Large intestine (tissue), 3 donors: ENCODE measurements at regions not wholly inside any gene's neighbourhood (a gene's known extent, or its start where the extent isn't known, plus 50 kb on each side); places are given as distances from the start of the nearest gene placed in this dataset.

ENCODE experiments used
- DNase-seq, 2 donors: peaks; one replicate each; pipeline versions ENCODE4 v3.0.0 to v3.0.0-alpha.2; 2013
- H3K27ac ChIP-seq: one replicate; pipeline ENCODE4 v1.5.1; 2013; ENCODE audit warnings: low read length
- H3K27me3 ChIP-seq: 2 replicates; pipeline ENCODE4 v1.6.1; 2013; ENCODE audit warnings: low read length; ENCODE audit not compliant: control insufficient read depth, insufficient read depth
- H3K36me3 ChIP-seq: 2 replicates; pipeline ENCODE4 v1.6.1; 2013; ENCODE audit warnings: low read length; ENCODE audit not compliant: control insufficient read depth, insufficient read depth
- H3K4me1 ChIP-seq: one replicate; pipeline ENCODE4 v1.6.1; 2013; ENCODE audit warnings: low read length; ENCODE audit not compliant: control insufficient read depth, insufficient read depth
- H3K4me3 ChIP-seq: one replicate; pipeline ENCODE4 v1.5.1; 2013; ENCODE audit warnings: low read length
- H3K9me3 ChIP-seq: one replicate; pipeline ENCODE4 v1.6.1; 2013; ENCODE audit warnings: mild to moderate bottlenecking, low read depth, low read length, moderate library complexity; ENCODE audit not compliant: control insufficient read depth
- WGBS: methylation state at CpG from one replicate; pipeline ENCODE4 v1.1.5; 2013; ENCODE audit warnings: low lambda C conversion rate; ENCODE audit not compliant: insufficient coverage; 5-methylcytosine and 5-hydroxymethylcytosine counted together

DNA sequence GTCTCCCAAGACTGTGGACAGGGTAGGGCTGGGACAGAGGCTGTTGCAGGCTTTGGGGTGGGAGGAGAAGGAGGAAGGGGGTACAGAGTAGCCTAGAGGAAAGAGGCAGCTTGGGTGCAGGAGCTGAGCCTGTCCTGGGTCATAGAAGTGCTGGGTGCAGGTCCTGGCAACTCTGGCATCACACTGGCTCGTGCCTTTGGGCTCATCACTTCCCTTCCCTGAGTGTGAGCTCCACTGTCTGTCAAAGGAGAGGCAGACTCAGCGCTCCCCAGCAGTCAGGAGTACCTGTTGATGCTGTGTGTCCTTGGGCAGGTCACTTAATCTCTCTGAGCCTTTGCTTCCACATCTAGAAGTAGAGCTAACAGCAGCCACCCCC is 157.1 kb downstream of the PTPRU start:
- H3K27me3 ChIP-seq, result peaks cover 12% of the 10 kb centered on the region
- H3K4me3 ChIP-seq, result no peak overlapping the region
- DNase-seq, result no peak
- no peaks in the 10 kb centered on the region for H3K4me1 ChIP-seq
- no peak overlapping the region for H3K27ac ChIP-seq
- no peaks in the 10 kb centered on the region for H3K36me3 ChIP-seq
- H3K9me3 ChIP-seq, result no peaks in the 10 kb centered on the region
- no CpG with 5 or more reads among the region's 2 CpGs for WGBS

DNA sequence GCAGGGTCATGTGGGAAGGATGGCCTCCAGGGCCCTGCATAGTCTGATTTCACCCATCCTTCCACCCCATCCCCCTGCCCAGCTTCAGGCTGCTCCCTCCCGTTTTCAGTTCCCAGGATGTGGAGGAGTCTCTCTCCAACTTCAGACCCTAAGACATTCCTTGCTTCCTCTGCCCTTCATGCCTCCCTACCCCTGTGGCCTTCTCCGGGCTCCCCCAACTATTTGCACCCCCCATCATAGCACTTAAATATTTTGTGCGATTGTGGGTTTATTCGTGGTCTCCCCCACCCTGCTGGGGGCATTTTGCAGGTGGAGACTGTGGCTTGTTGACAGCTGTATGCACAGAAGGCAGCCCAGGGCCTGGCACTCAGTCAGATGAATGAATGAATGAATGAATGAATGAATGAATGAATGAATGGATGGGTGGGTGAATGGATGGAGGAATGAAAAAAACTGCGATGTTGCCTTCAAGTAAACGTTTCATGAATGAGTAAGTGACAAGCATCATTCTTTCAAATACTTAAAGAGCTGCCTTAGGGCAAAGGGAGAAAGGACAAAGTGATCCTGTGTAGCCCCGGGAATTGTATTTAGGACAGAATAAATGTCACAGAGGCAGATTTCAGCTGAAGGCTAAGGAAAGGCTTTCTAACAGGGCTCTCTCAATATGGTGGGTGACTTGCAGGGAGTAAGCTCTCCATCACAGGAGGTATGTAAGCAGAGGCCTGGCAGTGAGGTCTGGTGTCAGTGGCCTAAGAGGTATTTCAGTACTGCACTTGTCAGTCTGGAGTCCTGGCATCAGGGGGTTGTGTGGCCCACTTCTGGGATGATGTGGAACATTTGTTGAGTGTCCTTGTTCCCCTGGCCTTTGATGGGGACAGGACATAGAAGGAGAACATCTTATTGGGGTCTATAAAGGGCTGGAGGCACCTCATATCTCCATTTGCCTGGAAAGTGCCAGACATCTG is 156.4 kb downstream of the PTPRU start:
- Histone ChIP-seq H3K36me3 (no peaks in the 10 kb centered on the region), H3K4me1 (no peaks in the 10 kb centered on the region), H3K27me3 (peaks cover 12% of the 10 kb centered on the region), H3K27ac (no peak overlapping the region), H3K9me3 (no peaks in the 10 kb centered on the region), H3K4me3 (no peak overlapping the region)
- DNase-seq, result no peak
- WGBS, result 72% methylated on average over 2 of the region's 7 CpGs

DNA sequence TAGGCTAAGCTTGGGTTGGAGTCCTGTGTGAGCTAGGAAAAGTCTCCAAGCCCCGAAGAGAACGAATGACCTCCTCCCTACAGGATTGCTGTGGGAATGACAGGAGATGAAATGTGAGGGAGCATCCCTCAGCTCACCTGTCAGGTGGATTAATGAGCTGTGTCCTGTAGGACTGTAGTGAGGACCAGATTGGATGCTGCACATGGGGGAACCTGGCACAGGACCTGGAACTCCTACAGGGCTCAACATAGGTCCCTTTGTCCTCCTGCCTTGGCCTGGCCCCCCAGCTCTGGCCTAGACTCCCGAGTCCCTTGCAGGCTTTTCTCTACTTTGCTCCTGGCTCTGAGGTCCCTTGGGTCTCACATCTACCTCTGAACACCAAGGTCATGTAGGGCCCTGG is 155.7 kb downstream of the PTPRU start:
- no peak for DNase-seq

DNA sequence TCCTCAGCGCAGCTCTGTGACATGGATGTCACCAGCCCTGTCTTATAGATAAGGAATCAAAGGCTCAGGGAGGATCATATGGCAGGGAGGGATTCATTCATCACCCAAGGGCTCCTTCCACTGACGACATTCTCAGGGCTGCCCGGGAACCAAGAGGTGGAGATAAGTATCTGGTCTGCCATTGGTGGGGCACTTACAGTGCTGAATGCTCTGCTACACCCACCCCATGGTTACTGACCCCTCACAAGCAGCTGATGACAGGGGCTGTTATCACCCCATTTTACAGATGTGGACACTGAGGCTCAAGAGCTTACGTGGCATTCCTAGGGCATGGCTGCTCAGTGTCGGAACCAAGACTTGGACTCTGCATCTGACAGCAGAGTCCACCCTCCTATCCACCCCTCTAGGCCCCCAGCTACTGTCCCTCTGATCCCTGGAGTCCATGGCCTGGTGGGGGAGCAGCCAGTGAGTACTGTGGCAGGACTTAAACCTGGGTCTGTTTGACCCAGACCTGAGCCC is 155.1 kb downstream of the PTPRU start:
- WGBS, result no CpG with 5 or more reads among the region's 5 CpGs
- DNase-seq, result no peak

More for the DNA sequence above, 155.7 kb downstream of the PTPRU start:
- peaks cover 12% of the 10 kb centered on the region for H3K27me3 ChIP-seq
- no peaks in the 10 kb centered on the region for H3K4me1 ChIP-seq
- no CpG with 5 or more reads among the region's 3 CpGs for WGBS
- H3K27ac ChIP-seq, result no peak overlapping the region
- H3K9me3 ChIP-seq, result no peaks in the 10 kb centered on the region
- no peaks in the 10 kb centered on the region for H3K36me3 ChIP-seq
- H3K4me3 ChIP-seq, result no peak overlapping the region

DNA sequence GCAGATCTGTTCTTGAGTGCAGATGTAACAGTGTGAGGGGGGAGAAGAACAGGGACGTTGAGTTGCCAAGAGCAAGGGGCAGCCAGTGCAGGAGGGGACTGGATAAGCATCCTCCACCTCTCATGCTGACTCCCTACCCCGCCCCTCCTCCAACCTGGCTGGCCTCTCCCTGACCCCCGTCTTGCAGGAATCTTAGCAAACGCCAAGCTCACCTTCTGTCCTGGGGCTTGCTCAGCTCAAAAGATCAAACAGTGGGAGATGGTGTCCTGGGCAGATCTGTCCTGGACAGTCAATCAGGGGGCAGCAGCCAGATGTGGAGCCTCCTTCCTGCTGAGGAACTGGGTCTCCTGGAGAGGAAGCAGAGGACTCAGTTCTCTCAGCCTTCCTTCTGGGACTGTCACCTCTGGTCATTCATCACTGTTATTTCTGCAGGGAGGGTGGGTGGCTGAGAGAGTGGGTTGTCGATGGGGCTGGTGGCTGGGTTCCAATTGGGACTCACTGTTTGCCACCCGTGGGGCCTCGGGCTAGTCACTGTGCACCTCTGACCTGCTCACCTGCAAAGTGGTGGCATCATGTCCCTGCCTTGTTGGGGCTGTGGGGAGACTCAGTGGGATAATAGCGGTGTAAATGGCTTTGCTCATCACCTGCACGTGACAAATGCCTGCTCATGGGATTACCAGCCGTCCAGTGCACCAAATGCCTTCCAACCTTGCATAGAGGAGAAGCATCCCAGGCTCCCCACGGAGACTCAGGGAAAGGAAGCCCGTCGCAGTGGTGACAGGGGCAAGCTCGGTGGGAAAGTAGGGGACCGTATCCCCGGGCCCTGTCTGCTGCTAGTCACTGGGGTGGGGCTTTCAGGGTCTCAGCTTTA is 154.4 kb downstream of the PTPRU start:
- no peak for DNase-seq
- no peak overlapping the region for H3K27ac ChIP-seq
- H3K9me3 ChIP-seq, result no peaks in the 10 kb centered on the region
- no peaks in the 10 kb centered on the region for H3K36me3 ChIP-seq
- no peak overlapping the region for H3K4me3 ChIP-seq
- WGBS, result no CpG with 5 or more reads among the region's 16 CpGs
- no peaks in the 10 kb centered on the region for H3K4me1 ChIP-seq
- peaks cover 12% of the 10 kb centered on the region for H3K27me3 ChIP-seq

More for the DNA sequence above, 155.1 kb downstream of the PTPRU start:
- Histone ChIP-seq H3K27ac (no peak overlapping the region), H3K27me3 (peaks cover 12% of the 10 kb centered on the region), H3K36me3 (no peaks in the 10 kb centered on the region), H3K4me1 (no peaks in the 10 kb centered on the region), H3K9me3 (no peaks in the 10 kb centered on the region), H3K4me3 (no peak overlapping the region)

DNA sequence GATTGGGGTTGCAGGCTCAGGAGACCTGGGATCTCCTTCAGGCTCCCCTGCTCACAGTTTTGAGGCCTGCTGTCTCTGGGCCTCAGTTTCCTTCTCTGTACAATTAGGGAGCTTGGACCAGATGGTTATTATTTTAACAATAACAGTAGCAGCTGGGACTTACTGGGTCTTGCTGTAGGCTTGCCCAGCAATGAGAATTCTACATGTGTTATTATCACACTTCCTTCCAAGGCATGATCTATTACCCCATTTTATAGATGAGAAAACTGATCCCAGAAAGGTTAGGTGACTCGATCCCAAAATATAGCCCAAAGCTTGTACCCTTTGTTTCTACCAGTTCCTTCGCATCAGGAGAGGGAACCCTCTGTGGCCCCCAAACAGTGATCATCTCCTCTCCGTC is 153.8 kb downstream of the PTPRU start:
- no peaks in the 10 kb centered on the region for H3K9me3 ChIP-seq
- no peaks in the 10 kb centered on the region for H3K4me1 ChIP-seq
- H3K36me3 ChIP-seq, result no peaks in the 10 kb centered on the region
- no peak for DNase-seq
- no peak overlapping the region for H3K27ac ChIP-seq
- no CpG with 5 or more reads among the region's 3 CpGs for WGBS
- peaks cover 12% of the 10 kb centered on the region for H3K27me3 ChIP-seq
- no peak overlapping the region for H3K4me3 ChIP-seq

DNA sequence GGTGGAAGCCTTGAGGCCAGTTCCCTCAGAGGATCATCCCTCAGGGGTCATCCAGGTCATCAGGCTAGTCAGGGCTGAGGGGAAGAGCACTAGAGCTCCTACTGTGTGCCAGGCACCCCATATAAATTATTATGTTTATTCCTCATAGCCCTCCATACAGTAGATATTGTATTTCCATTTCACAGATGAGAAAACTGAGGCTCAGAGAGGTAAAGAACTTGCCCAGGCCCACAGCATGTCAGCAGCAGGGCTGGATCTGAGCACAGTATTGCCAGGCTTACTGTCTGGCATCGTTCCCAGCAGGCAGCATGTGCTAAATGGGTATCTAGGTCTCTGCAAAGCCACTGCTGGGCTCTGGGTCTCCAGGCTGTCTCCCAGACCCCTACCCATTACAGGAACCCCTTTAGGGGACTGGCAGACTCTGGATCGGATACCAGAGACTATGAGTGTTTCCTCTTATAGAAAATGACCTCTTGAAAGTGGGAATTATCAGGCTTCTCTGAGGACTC is 153.3 kb downstream of the PTPRU start:
- Histone ChIP-seq H3K27ac (no peak overlapping the region), H3K27me3 (peaks cover 12% of the 10 kb centered on the region), H3K9me3 (no peaks in the 10 kb centered on the region), H3K4me3 (no peak overlapping the region), H3K36me3 (no peaks in the 10 kb centered on the region), H3K4me1 (no peaks in the 10 kb centered on the region)
- no peak for DNase-seq
- no CpG with 5 or more reads among the region's 2 CpGs for WGBS

DNA sequence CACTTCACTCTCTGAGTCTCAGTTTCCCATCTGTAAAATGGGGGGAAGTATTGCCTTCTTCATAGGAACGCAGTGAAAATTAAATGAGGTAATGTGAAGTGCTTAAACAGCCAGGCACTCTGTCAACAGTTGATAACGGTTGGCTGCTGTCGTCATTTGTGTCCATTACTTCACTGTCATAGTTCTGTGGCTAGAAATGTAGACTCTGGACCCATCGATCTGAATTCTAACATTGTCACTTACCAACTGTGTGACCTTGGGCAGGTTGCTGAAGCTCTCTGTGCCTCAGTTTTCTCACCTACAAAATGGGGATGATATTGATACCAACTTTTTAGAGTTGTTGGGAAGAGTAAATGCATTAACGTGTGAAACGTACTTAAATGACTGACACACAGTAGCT is 152.6 kb downstream of the PTPRU start:
- no peak for DNase-seq
- Histone ChIP-seq H3K4me1 (no peaks in the 10 kb centered on the region), H3K4me3 (no peak overlapping the region), H3K27ac (no peak overlapping the region), H3K27me3 (peaks cover 12% of the 10 kb centered on the region), H3K9me3 (no peaks in the 10 kb centered on the region), H3K36me3 (no peaks in the 10 kb centered on the region)
- no CpG with 5 or more reads among the region's 6 CpGs for WGBS

DNA sequence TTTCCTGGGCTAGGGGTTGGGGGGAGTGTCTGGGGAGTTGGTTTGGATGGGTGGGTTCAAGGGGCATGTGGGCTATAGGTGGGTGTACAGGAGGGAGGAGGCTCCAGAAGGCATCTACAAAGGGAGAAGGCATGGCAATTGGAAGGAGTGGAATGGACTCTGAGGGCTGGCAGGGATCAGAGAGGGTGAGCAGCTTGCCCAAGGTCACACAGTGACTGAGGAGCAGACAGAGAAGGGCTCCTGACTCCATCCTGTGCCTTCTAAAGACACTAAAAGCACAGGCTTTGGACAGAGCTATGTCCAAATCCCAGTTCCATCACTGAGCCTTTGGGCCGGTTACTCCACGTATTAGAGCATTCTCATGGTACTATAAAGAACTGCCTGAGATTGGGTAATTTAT is 151.8 kb downstream of the PTPRU start:
- no peaks in the 10 kb centered on the region for H3K4me1 ChIP-seq
- H3K9me3 ChIP-seq, result no peaks in the 10 kb centered on the region
- H3K36me3 ChIP-seq, result no peaks in the 10 kb centered on the region
- no peak overlapping the region for H3K4me3 ChIP-seq
- no peak overlapping the region for H3K27ac ChIP-seq
- peaks cover 13% of the 10 kb centered on the region for H3K27me3 ChIP-seq
- DNase-seq, result no peak
- WGBS, result no CpG with 5 or more reads among the region's 2 CpGs

DNA sequence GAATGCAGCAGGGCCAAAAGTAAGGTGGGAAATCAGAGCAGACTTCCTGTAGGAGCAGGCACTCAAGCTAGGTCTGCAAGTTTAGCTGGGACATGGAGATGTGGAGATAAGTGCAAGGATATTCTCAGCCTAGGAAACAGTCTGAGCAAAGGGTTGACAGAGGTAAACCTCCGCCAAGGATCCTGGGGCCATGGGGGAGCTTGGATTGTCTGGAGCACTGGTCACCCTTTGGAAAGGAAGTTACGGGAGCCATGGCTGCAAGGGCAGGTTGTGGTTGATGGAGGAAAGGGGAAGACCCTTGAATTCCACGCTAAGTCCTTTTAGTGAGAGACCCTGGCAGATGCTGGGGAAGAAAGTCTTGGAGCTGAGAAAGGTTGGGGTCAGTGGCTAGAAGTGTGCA is 150.9 kb downstream of the PTPRU start:
- DNase-seq, result no peak
- WGBS, result no CpG with 5 or more reads among the region's 3 CpGs
- Histone ChIP-seq H3K27me3 (peaks cover 13% of the 10 kb centered on the region), H3K4me3 (no peak overlapping the region), H3K4me1 (no peaks in the 10 kb centered on the region), H3K27ac (no peak overlapping the region), H3K9me3 (no peaks in the 10 kb centered on the region), H3K36me3 (no peaks in the 10 kb centered on the region)
